NCI-H2107 (cell line): ENCODE measurements at regions not wholly inside any gene's neighbourhood (a gene's known extent, or its start where the extent isn't known, plus 50 kb on each side); places are given as distances from the start of the nearest gene placed in this dataset.
A peak's percentile ranks its signal among the peaks of the same experiment; 100 is the strongest.

ENCODE experiments used
- DNase-seq: peaks from one replicate; lab custom pipeline; 2025; lab: John Stamatoyannopoulos, UW

DNA sequence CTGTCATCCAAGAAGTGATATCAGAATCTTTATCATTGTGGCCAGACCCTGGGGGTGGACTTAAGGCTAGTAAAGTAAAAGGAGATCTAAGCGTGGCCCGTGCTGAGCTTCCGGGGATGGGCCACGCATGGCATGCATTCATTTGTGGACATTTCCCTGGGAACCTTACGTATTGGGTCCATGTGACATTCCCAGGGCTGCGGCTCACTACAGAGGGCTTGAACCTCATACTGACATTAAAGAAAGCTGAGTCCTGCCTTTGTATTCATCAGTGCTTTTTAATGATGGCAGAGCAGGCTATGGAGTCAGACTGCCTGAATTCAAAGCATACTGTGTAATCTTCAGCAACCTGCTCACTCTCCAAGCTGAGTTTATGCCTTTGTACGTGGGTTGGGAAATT, 152.2 kb upstream of the AFDN start:
- DNase-seq: no peak

DNA sequence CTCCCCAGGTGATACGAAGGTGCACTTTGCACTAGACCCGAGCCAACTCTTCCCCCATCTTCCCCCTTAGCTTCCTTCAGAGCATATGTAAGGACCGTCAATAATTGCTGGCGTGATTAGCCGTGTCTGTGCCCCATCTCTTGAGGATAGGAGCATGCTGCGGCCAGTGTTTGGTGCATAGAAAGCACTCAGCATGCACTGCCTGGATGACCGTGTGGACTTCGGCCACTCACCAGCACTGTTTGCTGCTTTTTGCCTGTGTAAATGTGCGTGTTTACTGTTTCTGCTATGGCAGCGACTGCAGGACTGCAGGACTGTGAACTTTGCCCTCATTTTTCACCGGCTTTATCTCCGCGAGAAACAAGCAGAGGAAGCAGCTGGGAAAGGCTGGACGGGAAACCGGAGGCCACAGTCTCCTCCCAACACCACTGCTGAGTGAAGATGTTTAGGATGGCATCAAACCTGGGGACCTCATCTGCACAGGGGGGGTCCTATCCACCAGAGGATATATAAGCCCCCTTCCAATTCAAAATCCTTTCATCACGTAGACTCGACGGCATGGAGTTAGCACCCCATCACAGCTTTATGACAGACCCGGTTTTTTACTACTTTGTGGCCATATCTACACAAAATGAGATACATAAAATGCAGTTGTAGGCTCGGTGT, 150.6 kb upstream of the AFDN start:
- no peak for DNase-seq

DNA sequence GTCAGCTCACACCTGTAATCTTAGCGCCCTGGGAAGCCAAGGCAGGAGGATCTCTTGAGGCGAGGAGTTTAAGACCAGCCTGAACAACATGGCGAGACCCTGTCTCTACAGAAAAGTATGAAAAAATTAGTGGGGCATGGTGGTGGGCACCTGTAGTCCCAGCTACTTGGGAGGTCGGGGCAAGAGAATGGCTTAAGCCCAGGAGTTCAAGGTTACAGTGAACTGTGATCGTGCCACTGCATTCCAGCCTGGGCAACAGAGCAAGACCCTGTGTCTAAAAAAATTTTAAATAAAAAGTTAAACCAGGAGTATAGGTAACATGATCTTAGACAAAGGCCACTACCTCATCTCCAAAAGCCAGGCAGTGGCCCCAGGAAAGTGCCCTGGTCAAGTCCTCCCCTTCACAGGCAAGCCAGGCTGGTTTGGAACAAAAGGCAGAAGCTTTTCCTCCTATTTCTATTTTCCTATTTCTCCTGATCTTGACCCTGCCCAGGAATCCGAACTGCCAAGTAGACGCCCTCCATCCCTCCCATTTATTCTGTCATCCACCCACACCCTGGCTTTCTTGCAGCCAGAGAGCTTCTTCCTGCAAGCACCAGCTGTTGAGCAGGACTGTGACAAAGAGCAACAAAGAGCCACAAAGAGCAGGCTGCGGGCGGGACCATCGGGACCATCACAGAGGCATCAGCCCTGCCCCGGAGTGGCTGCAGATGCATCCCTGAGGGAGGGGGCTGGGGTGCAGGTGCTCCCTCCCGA, 149.9 kb upstream of the AFDN start:
- no peak for DNase-seq

DNA sequence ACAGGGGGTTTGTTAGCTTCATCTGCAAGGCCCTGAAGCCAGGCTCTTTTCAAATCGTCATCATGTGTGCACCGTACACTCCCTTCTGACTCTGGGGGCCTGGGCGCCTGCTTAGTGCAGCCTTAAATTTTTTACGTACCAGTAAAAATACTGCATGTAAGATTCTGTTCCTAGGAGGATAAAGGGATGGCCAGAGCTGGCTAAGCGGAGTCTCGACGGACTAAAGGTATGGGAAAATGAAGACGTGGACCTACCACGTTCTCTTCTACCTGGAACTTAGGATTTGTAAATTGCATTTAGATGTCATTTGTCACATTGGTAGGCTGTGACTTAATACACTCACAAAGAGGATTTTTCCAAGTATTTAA, 149.3 kb upstream of the AFDN start:
- DNase-seq: no peak

DNA sequence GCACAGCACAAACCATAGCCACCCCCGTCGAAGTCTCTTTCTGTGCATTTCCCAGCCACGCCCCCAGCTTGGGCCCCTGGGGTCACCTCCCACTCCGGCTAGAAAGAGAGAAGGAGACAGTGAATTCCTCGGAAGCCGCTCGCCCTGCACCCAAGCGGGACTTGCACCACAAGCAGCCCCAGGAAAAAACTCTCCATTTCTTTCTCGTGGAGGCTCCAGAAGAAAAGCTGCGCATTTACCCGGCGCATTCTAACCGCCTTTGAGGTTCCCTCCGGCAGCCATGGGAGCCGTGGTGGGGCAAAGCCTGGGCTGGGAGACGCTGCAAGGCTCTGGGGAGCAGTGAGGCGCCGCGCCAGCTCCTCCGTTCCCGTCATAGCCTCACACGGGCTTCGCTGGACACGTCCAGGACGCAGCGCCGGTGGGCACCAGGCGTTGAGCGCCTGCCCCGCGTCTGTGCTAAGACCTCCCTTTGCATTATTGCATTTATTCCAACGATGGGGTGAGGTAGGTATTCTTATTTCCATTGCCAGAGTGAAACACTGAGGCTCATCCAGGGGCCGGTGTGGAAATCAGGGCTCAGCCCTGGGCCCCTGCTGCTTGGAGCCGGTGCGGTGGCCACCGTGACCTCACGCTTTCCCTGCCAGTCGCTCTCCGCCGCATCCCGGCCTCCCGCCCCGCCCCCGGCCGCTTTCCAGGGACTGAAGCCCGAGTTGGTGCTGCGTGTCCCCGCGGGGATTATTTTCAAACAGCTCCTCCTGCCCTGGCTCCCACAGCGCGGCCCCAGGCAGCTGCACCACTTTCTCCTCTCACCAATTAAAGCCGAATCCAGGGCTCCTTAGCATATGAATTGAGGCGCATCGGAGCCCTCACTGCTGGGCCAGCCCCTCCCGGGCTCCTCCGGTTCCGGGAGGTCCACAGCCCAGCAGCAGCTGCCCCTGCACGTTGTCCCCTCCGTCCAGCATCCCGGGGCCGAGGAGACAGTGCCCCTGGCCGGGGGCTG, 148.3 kb upstream of the AFDN start:
- DNase-seq: peak; percentile 37

DNA sequence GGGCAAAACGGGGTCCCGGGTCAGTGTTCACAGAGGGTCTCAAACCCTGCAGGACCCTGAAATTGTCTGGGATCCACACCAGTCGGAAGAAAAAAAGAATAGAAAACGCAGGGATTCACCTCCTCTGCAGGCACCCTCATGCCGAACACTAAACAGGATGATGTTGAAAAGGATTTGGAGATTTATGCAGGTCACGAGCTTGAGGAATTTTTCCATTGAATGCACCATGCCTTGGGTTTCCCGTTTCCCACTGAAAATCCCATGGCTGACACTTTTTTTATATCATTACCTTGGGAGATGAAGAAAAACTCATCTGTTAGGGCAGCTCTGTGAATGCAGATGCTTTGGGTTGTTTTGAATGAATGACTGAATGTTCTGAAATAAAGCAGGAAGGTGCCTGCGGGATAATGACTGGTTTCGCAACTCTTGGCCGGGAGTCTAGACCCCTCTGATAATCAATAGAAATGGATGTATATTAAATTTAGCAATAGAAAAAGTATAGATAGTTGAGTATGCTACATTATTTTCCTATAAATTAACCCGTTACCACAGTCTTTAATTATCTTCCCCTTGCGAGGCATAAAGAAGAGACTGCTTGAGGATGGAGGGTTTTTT, 147.5 kb upstream of the AFDN start:
- DNase-seq: no peak

DNA sequence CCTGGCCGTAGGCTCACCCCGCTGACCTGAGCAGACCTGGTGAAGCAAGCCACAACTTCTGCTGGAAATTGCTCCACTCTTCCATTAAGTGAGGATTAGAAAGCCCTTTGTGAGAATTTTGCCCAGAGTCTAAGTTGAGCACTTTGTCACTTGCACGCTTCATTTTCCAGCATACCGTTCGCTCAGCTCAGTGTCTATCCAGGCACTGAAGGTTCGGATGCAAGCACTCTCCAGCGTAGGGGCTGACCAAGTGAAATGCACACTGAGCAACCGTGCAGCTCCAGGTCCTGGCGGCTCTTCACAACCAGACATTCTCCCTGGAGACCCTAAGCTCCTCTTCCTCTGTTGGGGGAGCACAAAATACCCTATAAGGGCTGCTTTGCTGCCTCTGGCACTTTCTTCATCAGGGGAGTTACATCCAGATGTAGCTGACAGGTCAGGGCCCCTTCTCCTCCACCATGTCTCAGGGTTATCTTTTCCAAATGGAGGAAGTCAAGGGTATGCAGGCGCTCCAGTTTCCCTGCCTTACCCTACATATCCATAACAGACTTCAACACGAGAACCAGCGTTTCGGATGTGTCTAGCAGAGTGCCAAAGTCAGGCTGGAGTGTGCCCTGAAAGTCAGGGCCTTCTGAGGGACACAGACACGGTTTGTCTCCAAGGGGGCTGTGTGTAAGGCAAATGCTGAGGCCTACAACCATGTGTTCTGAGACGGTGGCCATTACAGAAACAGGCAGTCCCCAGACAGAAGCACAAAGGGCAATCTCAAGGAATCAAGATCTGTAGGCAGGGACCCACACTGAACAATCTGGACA, 146.7 kb upstream of the AFDN start:
- DNase-seq: no peak

DNA sequence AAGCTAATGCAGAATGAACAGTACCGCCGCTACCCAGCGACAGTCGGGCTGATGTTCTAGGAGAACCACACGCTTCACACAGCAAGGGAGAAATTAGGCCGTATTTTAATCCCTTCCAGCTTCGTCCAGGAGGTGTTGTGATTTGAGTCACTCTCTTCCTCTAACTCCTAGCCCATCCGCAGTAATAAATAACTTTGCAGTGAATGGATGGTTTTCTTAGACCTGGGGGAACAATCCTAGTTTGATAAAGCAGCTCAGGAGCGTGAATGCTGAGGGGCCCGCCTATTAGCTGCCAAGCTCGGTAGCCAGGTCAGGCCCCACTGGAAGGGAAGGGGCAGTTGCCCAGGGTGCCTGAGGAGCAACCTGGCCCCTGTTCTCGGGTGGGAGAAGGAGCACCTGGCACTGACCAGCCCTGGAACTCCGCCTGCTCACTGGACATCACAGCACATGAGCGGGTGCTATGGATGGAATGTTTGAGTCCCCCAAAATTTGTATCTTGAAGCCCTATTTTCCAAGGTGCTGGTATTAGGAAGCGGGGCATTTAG, 146.0 kb upstream of the AFDN start:
- no peak for DNase-seq

DNA sequence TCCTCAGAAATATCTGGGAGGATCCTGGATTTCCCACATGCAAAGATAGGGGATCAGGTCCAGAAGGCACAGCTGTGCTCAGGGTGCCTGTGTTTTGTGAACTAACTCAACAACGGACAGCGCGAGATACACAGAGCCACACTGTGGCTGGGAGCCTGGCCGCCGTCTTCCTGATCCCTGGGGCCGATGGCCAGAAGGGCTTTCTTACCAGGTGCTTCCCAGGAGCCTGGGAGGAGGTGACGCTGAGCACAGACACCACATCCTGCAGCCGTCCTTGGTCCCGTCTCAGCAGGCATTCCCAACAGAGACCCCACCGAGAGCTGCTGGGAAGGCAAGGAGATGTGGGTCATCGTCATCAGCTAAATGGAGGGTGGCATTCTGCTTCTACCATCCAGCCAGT, 144.6 kb upstream of the AFDN start:
- DNase-seq: no peak

DNA sequence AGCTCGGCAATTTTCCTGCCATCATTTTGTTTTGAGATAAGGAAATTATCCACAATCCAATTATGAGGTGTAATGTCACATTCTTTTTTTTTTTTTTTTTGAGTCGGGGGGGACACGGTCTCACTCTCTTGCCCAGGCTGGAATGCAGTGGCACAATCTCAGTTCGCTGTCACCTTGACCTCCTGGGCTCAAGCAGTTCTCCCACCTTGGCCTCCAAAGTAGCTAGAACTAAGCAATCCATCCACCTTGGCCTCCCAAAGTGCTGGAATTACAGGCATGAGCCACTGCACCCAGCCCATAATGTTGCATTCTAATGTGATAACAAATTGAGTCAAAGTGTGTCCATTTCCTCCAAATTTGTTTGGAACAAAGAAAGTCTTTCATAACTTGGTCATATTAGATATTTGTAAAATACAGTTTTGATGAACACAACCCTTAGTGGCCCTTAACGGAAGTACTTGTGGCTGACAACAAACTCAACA, 144.1 kb upstream of the AFDN start:
- DNase-seq: no peak

DNA sequence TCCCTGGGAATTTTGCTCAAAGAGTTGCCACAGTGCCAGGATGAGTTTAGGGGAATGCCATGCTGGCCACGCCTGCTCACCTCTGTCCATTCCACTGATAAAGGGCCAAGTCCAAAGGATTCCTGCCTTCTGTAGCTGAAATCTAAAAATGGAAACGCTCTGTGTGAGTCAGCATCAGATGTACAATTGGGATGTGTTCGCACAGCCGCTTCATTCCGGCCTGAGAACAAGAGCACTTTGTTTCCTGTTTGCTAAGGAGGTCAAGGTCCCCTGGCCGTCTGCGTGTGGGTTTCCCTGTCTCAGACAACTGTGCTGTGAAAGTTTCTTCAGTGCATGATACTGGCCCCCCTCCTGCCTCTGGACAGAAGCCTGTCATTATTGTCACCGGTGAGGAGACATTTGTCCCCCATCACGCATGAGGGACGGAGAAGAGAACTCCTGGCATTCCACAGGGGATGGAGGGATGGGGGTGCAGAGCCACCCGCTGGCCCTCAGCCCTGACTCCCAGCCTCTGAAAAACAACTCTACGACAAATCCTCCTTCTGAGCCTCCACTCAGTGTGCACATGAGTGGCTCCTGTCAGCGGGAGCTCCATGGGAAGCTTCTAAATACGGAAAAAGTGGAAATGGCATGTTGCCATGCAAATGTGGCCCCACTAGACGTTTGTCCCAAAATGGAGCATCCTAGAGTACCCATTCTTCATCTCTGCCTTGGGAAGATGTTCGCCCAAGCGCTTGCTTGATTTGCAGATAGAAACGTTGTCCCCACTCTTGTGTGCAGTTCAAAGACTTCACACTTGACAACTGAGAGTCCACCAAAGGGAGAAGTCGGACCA, 143.5 kb upstream of the AFDN start:
- DNase-seq: no peak

DNA sequence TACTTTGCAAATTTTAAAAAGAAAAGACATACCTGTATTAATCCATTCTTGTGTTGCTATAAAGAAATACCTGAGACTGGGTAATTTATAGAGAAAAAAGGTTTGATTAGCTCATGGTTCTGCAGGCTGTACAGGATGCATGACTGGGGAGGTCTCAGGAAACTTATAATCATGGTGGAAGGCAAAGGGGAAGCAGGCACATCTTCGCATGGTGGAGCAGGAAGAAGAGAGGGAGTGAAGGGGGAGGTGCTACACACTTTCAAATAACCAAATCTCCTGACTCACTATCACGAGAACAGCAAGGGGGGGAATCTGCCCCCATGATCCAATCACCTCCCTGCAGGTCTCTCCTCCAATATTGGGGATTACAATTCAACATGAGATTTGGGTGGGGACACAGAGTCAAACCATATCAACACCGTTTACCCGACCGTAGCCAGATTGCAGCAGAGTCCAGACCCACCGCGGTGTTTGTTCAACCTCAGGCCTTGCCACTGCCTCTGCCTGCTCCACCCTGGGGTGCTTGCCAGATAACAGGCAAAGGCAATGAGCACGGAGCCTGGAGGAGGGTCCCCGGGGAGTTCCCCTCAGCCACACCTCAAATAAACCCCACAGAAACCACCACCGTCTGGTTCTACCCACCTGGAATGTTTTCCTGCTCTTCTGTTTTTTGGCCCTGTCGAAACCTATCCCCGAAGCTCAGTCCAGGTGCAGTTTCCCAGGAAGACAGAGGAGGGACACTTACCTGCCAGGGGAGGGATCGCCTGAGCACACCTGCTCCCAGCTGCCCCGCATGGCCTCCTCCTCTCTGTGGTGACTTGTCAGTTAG, 142.2 kb upstream of the AFDN start:
- peak; percentile 38 for DNase-seq

DNA sequence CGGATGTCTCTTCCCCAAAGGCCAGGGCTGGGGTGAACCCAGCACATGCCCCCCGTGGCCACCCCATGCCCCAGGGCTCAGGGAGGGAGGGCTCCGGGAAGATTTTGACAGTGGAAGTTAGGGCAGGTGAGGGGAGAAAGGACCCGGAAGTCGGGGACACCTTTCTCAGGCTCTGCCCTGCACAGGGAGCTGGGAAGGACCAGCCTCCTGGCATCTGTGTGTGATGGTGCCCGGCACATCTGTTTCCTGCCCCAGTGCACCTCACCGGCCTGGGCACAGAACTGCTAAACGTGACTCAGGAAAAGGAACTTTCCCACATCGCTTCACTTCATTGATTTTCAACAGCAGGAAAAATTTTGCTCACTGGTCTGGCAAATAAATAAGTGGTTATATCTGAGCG, 141.1 kb upstream of the AFDN start:
- DNase-seq: no peak

DNA sequence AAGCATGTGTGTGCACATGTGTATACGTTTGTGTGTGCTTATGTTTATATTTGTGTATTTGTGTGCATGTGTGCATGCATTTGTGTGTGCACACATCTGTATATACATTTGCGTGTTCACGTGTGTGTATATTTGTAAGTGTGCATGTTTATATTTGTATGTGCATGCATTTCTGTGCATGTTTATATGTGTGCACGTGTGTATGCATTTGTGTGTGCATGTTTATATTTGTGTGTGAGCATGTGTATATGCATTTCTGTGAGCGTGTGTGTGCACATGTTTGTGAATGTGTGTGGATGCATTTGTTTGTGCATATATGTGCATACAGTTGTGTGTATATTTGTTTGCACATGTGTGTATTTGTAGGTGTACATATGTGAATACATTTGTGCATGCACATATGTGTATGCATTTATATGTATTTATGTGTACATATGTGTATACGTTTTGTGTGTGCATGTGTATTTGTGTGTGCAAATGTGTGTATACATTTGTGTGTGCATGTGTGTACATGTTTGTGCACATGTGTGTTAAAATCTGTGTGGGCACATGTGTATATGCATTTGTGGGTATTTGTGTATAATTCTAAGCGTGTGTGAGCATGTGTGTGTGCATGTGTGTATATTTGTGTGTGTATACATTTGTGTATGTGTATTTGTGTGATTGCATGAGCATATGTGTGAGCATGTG, 140.4 kb upstream of the AFDN start:
- DNase-seq: no peak

DNA sequence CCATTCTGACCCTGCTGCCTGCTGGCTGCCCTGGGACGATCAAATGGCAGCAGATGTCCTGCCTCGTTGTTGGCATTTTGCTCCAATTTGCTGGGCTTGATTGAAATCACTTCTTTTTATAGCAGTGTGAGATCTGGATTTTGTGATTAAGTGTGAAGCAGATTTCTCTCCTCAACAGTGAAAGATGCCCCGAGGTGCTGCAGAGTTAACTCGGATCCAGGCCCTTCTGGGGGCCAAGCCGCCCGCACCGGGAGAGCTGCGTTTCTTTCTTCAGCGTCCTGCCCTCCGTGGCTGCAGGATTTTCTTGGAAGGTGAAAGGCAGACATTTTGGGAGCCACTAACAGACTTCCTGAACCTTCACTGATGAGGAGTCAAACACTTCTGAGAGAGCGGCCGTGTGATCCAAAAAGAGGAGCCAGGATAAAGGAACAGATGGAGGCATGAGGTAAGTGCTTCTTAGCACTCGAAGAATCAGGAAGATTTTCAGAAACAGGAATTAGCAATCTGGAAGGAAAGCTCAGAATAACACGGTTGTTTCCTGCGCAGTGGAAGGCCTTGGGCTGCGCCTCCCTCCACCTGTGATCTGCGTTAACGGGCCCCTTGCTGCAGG, 139.5 kb upstream of the AFDN start:
- DNase-seq: no peak

DNA sequence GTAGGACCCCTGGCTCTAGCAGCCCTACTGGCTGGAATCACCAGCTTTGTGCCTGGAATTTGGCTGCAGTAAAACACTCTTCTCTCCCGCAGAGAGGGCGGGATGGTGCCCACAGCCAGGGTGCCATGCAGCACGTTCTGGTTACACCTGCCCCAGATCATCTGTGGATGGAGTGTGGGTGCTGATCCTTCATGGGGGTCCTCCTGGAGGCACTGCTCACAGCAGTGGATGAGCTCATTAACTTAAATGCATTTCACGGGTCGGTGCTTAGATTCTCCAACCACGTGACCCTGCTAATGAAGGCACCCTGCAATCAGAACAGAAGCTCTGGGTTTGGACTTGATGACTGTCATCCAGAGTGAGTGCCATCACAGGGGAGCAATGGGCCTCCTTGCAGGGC, 138.6 kb upstream of the AFDN start:
- DNase-seq: no peak

DNA sequence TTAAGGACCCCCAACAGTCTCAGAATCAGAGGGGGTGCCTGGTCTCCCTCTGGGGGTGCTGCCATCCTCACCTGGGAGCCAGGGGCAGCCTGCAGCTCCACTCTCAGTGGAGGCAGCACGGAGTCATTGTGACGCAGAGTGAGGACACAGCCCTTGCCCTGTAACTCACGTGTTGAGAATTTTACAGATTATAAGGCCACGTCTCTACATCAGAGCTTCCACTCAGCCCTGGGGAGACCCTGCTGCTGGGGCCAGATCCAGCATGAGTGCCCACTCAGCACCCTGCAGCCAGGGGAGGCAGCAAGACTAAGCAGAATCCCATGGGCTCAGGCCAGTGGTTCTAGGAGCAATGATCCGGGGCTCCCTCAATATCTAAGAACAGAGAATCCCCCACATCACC, 137.4 kb upstream of the AFDN start:
- DNase-seq: no peak

DNA sequence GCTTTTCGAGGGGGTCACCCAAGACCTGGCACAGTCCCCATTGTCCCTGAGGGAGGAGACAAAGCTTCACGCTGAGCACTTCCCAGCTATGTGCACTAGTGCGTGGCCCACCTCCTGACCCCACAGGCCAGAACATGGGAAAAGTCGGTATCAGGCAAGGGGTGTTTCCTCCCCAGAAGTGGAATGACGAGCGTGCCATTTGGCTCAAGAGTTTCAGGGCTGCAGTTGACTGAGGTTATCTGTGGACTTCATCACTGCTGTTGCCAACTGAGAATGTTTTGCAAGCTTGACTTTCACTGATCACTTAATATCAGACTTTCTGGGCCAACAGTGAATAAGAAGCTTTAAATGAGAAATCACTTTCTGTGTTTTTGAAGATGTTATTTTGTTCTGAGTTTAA, 137.0 kb upstream of the AFDN start:
- no peak for DNase-seq
